H9 (cell line): ENCODE measurements at regions not wholly inside any gene's neighbourhood (a gene's known extent, or its start where the extent isn't known, plus 50 kb on each side); places are given as distances from the start of the nearest gene placed in this dataset.

ENCODE experiments used
- DNase-seq: peaks from one replicate; pipeline ENCODE4 v3.0.0-alpha.2; 2017
- H2AFZ ChIP-seq: one replicate; pipeline ENCODE4 v1.6.1; 2013; ENCODE audit warnings: mild to moderate bottlenecking, low read length, control low read depth, moderate library complexity
- H2AK5ac ChIP-seq: 2 replicates; pipeline ENCODE4 v1.6.1; 2013; ENCODE audit warnings: low read length, control low read depth, mixed read lengths; ENCODE audit not compliant: insufficient read length
- H2BK120ac ChIP-seq: one replicate; pipeline ENCODE4 v1.6.1; 2013; ENCODE audit warnings: low read depth, mild to moderate bottlenecking, low read length, control low read depth, inconsistent platforms; ENCODE audit not compliant: poor library complexity, severe bottlenecking
- H2BK12ac ChIP-seq: 2 replicates; pipeline ENCODE4 v1.6.1; 2013; ENCODE audit warnings: low read length, control low read depth, mixed read lengths, low read depth; ENCODE audit not compliant: insufficient read length
- H2BK15ac ChIP-seq: 2 replicates; pipeline ENCODE4 v1.6.1; 2013; ENCODE audit warnings: low read depth, low read length, control low read depth
- H2BK20ac ChIP-seq: one replicate; pipeline ENCODE4 v1.6.1; 2013; ENCODE audit warnings: low read depth, mild to moderate bottlenecking, low read length, control low read depth, inconsistent platforms; ENCODE audit not compliant: poor library complexity, severe bottlenecking
- H2BK5ac ChIP-seq: 2 replicates; pipeline ENCODE4 v1.6.1; 2013; ENCODE audit warnings: low read length, control low read depth, mixed read lengths; ENCODE audit not compliant: insufficient read length
- H3K14ac ChIP-seq: 2 replicates; pipeline ENCODE4 v1.6.1; 2013; ENCODE audit warnings: low read length, control low read depth; ENCODE audit not compliant: insufficient read depth
- H3K18ac ChIP-seq: 2 replicates; pipeline ENCODE4 v1.6.1; 2013; ENCODE audit warnings: low read depth, mild to moderate bottlenecking, mixed read lengths, low read length, control low read depth; ENCODE audit not compliant: insufficient read length
- H3K23ac ChIP-seq: 2 replicates; pipeline ENCODE4 v1.6.1; 2013; ENCODE audit warnings: low read length, control low read depth, mixed read lengths, low read depth; ENCODE audit not compliant: insufficient read length
- H3K23me2 ChIP-seq: 2 replicates; pipeline ENCODE4 v1.6.1; 2013; ENCODE audit warnings: low read depth, mild to moderate bottlenecking, mixed read lengths, low read length, control low read depth; ENCODE audit not compliant: insufficient read length, poor library complexity, severe bottlenecking
- H3K27ac ChIP-seq: 2 replicates; pipeline ENCODE4 v1.5.1; 2013; ENCODE audit warnings: low read length, control low read depth, mixed read lengths, low read depth; ENCODE audit not compliant: insufficient read length
- H3K27me3 ChIP-seq: 2 replicates; pipeline ENCODE4 v1.6.1; 2013; ENCODE audit warnings: low read length, control low read depth, inconsistent platforms; ENCODE audit not compliant: insufficient read depth
- H3K4ac ChIP-seq: 2 replicates; pipeline ENCODE4 v1.6.1; 2013; ENCODE audit warnings: low read depth, mild to moderate bottlenecking, control low read depth, inconsistent platforms, low read length, moderate library complexity
- H3K4me1 ChIP-seq: 2 replicates; pipeline ENCODE4 v1.6.1; 2013; ENCODE audit warnings: low read length, control low read depth, inconsistent platforms; ENCODE audit not compliant: insufficient read depth
- H3K4me2 ChIP-seq: 2 replicates; pipeline ENCODE4 v1.6.1; 2013; ENCODE audit warnings: low read length, control low read depth, mixed read lengths; ENCODE audit not compliant: insufficient read length, insufficient read depth
- H3K56ac ChIP-seq: 2 replicates; pipeline ENCODE4 v1.6.1; 2013; ENCODE audit warnings: low read depth, mild to moderate bottlenecking, mixed read lengths, low read length, control low read depth; ENCODE audit not compliant: insufficient read length
- H3K79me1 ChIP-seq: 2 replicates; pipeline ENCODE4 v1.6.1; 2013; ENCODE audit warnings: low read depth, mild to moderate bottlenecking, moderate library complexity, low read length, control low read depth, inconsistent platforms; ENCODE audit not compliant: insufficient read depth, poor library complexity, severe bottlenecking
- H3K79me2 ChIP-seq: 2 replicates; pipeline ENCODE4 v1.6.1; 2013; ENCODE audit warnings: low read length, control low read depth, inconsistent platforms; ENCODE audit not compliant: insufficient read depth
- H3K9ac ChIP-seq: 2 replicates; pipeline ENCODE4 v1.6.1; 2013; ENCODE audit warnings: low read length, control low read depth, mixed read lengths; ENCODE audit not compliant: insufficient read length; ENCODE audit errors: extremely low read depth
- H3K9me3 ChIP-seq: one replicate; pipeline ENCODE4 v1.6.1; 2013; ENCODE audit warnings: low read depth, low read length, inconsistent platforms; ENCODE audit not compliant: control insufficient read depth
- H3T11ph ChIP-seq: one replicate; pipeline ENCODE4 v1.6.1; 2013; ENCODE audit warnings: mild to moderate bottlenecking, low read length, control low read depth, inconsistent platforms
- H4K20me1 ChIP-seq: one replicate; pipeline ENCODE4 v1.6.1; 2013; ENCODE audit not compliant: control insufficient read depth, insufficient read length, insufficient read depth
- H4K5ac ChIP-seq: 2 replicates; pipeline ENCODE4 v1.6.1; 2013; ENCODE audit warnings: low read depth, mild to moderate bottlenecking, mixed read lengths, low read length, control low read depth; ENCODE audit not compliant: insufficient read length
- H4K8ac ChIP-seq: replicated peaks from 2 replicates; pipeline ENCODE4 v1.6.1; 2013; ENCODE audit warnings: low read length, control low read depth, mixed read lengths, low read depth; ENCODE audit not compliant: insufficient read length
- H4K91ac ChIP-seq: 2 replicates; pipeline ENCODE4 v1.6.1; 2013; ENCODE audit warnings: low read depth, mild to moderate bottlenecking, moderate library complexity, mixed read lengths, low read length, control low read depth; ENCODE audit not compliant: insufficient read length
- H3K27ac Mint-ChIP-seq, 3 experiments: 2 replicates in 2 of 3; 3 replicates in 1 of 3; pipeline ENCODE4 v1.8.0; 2020 to 2021; ENCODE audit warnings: mixed read lengths in 3 of 3, mild to moderate bottlenecking in 1 of 3, moderate library complexity in 1 of 3
- H3K27me3 Mint-ChIP-seq: 2 replicates; pipeline ENCODE4 v1.8.0; 2021; ENCODE audit warnings: low read depth, mild to moderate bottlenecking, moderate library complexity, mixed read lengths
- H3K36me3 Mint-ChIP-seq, 3 experiments: 2 replicates in 2 of 3; 3 replicates in 1 of 3; pipeline ENCODE4 v1.8.0; 2020 to 2021; ENCODE audit warnings: low read depth in 3 of 3, mixed read lengths in 3 of 3; ENCODE audit not compliant: insufficient read depth in 1 of 3
- H3K4me1 Mint-ChIP-seq, 2 experiments: 2 replicates each; pipeline ENCODE4 v1.8.0; 2020; ENCODE audit warnings: mixed read lengths in 2 of 2
- H3K4me3 Mint-ChIP-seq, 2 experiments: 2 replicates in 1 of 2; 3 replicates in 1 of 2; pipeline ENCODE4 v1.8.0; 2020 to 2021; ENCODE audit warnings: mild to moderate bottlenecking in 2 of 2, mixed read lengths in 2 of 2, moderate library complexity in 1 of 2
- H3K9me3 Mint-ChIP-seq, 2 experiments: 2 replicates in 1 of 2; 3 replicates in 1 of 2; pipeline ENCODE4 v1.8.0; 2020; ENCODE audit warnings: mild to moderate bottlenecking in 2 of 2, mixed read lengths in 2 of 2, moderate library complexity in 1 of 2
- WGBS: extraction: QIAGEN DNeasy Blood & Tissue Kit; methylation state at CpG from one replicate; pipeline ENCODE4 v1.1.7; 2013; ENCODE audit warnings: missing lambda C conversion rate, low lambda C conversion rate, mixed read lengths; ENCODE audit not compliant: insufficient read length; ENCODE audit errors: extremely low coverage; 5-methylcytosine and 5-hydroxymethylcytosine counted together
- TF ChIP-seq, protein P1 (sequence below): fragments of 200-600 bp; sonication (generic); conservative IDR thresholded peaks from 3 replicates; pipeline ENCODE4 v1.8.0; 2021; ENCODE audit warnings: antibody characterized with exemption, mild to moderate bottlenecking

DNA sequence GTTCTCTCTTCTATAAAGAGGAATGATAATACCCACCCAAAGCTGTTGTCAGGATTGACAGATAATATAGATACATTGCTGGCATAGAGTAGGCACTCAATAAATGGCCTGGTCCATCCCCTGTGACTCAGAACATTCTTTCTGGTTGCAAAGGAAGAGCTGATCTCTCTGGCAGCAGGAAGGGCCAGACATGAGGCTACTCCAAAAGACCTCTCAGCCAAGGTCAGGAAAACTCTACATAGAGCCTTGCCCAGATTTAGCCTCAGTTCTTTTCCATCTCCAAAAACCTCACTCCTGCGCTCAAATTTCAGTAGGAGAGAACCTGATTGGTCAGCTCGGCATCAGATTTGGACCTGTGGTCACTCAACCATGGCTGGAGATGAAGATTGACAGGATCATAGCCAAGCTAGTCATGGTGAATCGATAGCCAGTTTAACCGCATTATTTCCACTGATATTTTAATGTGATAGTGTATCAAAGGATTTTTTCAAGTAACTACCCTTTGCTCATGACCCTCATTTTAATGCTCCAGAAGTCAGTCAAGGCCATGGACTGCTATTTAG, 319.6 kb downstream of the DRD1 start:
- Mint-ChIP-seq H3K9me3 (peaks cover 7 to 13% of the 10 kb centered on the region in 2 experiments), H3K4me3 (no peak overlapping the region), H3K27ac (no peak overlapping the region), H3K36me3 (peaks cover 0 to 12% (median 11%) of the 10 kb centered on the region in 3 experiments; a peak in 5 of 7 replicates), H3K4me1 (peaks cover 4 to 8% of the 10 kb centered on the region in 2 experiments; a peak in 3 of 4 replicates), H3K27me3 (peaks cover 4% of the 10 kb centered on the region)
- no peak overlapping the region for H4K91ac ChIP-seq
- H4K20me1 ChIP-seq, result no peaks in the 10 kb centered on the region
- no peaks in the 10 kb centered on the region for H3K79me2 ChIP-seq
- H2BK20ac ChIP-seq, result no peak overlapping the region
- no peak overlapping the region for H3K14ac ChIP-seq
- H3K79me1 ChIP-seq, result no peaks in the 10 kb centered on the region
- no peaks in the 10 kb centered on the region for H3K23me2 ChIP-seq
- no peak for DNase-seq
- H2BK12ac ChIP-seq, result no peak overlapping the region
- H3K9me3 ChIP-seq, result no peaks in the 10 kb centered on the region
- H2BK5ac ChIP-seq, result no peak overlapping the region
- H2BK15ac ChIP-seq, result no peak overlapping the region
- H2AK5ac ChIP-seq, result no peak overlapping the region
- no peak overlapping the region for H3K27ac ChIP-seq
- H4K5ac ChIP-seq, result no peak overlapping the region
- H3T11ph ChIP-seq, result no peak overlapping the region
- no peak overlapping the region for H3K4ac ChIP-seq
- no peak overlapping the region for H3K56ac ChIP-seq
- H3K23ac ChIP-seq, result no peak overlapping the region
- no peak overlapping the region for H3K18ac ChIP-seq
- H2BK120ac ChIP-seq, result no peak overlapping the region
- no CpG with 5 or more reads among the region's 4 CpGs for WGBS
- peaks cover 5% of the 10 kb centered on the region; the same call in 1 of the 2 replicates for H3K4me1 ChIP-seq
- no peak overlapping the region for H3K9ac ChIP-seq
- H3K4me2 ChIP-seq, result no peak overlapping the region
- TF ChIP-seq, protein P1, sequence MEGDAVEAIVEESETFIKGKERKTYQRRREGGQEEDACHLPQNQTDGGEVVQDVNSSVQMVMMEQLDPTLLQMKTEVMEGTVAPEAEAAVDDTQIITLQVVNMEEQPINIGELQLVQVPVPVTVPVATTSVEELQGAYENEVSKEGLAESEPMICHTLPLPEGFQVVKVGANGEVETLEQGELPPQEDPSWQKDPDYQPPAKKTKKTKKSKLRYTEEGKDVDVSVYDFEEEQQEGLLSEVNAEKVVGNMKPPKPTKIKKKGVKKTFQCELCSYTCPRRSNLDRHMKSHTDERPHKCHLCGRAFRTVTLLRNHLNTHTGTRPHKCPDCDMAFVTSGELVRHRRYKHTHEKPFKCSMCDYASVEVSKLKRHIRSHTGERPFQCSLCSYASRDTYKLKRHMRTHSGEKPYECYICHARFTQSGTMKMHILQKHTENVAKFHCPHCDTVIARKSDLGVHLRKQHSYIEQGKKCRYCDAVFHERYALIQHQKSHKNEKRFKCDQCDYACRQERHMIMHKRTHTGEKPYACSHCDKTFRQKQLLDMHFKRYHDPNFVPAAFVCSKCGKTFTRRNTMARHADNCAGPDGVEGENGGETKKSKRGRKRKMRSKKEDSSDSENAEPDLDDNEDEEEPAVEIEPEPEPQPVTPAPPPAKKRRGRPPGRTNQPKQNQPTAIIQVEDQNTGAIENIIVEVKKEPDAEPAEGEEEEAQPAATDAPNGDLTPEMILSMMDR, result no peak
- no peak overlapping the region for H4K8ac ChIP-seq
- H2AFZ ChIP-seq, result no peak overlapping the region
- H3K27me3 ChIP-seq, result no peaks in the 10 kb centered on the region
